ENCODE measurements at regions not wholly inside any gene's neighbourhood (a gene's known extent, or its start where the extent isn't known, plus 50 kb on each side); places are given as distances from the start of the nearest gene placed in this dataset.

- TF ChIP-seq POLR2A (IDR thresholded peaks at IDR 0.05) (no peak), CTCF (IDR thresholded peaks at IDR 0.05) (no peak), POLR2AphosphoS5 (IDR thresholded peaks at IDR 0.05) (no peak)
Measured at GRCh38 chr13:84553227-84553626, 671.0 kb upstream of the SLITRK1 start.
